ENCODE measurements at regions not wholly inside any gene's neighbourhood (a gene's known extent, or its start where the extent isn't known, plus 50 kb on each side); places are given as distances from the start of the nearest gene placed in this dataset.

DNA sequence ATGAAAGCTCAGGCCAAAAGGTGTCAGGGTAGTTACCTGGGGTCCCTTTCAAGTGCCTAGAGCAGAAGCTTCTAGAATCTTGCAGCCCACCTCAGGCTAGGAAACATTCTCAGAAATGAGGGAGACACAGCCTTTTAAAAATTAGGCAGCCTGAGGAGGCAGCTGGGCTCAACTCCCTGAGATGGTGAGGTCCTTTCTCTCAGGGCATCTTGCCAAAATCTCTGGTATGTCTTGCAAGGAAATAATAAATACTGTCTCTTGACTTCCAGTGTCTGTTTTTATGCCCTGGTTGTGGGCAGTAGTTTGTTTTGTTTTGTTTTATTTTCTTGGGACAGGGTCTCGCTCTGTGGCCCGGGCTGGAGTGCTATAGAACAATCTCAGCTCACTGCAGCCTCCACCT, 100.9 kb upstream of the APC start:
- TF ChIP-seq, protein P1, sequence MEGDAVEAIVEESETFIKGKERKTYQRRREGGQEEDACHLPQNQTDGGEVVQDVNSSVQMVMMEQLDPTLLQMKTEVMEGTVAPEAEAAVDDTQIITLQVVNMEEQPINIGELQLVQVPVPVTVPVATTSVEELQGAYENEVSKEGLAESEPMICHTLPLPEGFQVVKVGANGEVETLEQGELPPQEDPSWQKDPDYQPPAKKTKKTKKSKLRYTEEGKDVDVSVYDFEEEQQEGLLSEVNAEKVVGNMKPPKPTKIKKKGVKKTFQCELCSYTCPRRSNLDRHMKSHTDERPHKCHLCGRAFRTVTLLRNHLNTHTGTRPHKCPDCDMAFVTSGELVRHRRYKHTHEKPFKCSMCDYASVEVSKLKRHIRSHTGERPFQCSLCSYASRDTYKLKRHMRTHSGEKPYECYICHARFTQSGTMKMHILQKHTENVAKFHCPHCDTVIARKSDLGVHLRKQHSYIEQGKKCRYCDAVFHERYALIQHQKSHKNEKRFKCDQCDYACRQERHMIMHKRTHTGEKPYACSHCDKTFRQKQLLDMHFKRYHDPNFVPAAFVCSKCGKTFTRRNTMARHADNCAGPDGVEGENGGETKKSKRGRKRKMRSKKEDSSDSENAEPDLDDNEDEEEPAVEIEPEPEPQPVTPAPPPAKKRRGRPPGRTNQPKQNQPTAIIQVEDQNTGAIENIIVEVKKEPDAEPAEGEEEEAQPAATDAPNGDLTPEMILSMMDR (IDR thresholded peaks at IDR 0.05), result no peak
- no peak for TF ChIP-seq ZFX (IDR thresholded peaks at IDR 0.05; ENCODE audit: borderline replicate concordance)
